Neuronal stem cell (in vitro differentiated cells): ENCODE measurements at regions not wholly inside any gene's neighbourhood (a gene's known extent, or its start where the extent isn't known, plus 50 kb on each side); places are given as distances from the start of the nearest gene placed in this dataset.

Source experiments
- DNase-seq: peaks from one replicate; pipeline ENCODE4 v3.0.0-alpha.2; 2013; ENCODE audit warnings: low spot score
- H2AFZ ChIP-seq: one replicate; pipeline ENCODE4 v1.6.1; 2013; ENCODE audit warnings: mild to moderate bottlenecking, low read length, inconsistent platforms
- H2AK5ac ChIP-seq: 2 replicates; pipeline ENCODE4 v1.6.1; 2013; ENCODE audit warnings: low read depth, mild to moderate bottlenecking, inconsistent platforms, low read length, moderate library complexity, mixed read lengths
- H2BK120ac ChIP-seq: 2 replicates; pipeline ENCODE4 v1.6.1; 2013; ENCODE audit warnings: low read depth, mild to moderate bottlenecking, inconsistent platforms, low read length, moderate library complexity, mixed read lengths
- H2BK12ac ChIP-seq: one replicate; pipeline ENCODE4 v1.6.1; 2013; ENCODE audit warnings: low read length, inconsistent platforms
- H2BK15ac ChIP-seq: 2 replicates; pipeline ENCODE4 v1.6.1; 2013; ENCODE audit warnings: mild to moderate bottlenecking, low read length, inconsistent platforms, mixed read lengths
- H2BK5ac ChIP-seq: one replicate; pipeline ENCODE4 v1.6.1; 2013; ENCODE audit warnings: inconsistent platforms, mild to moderate bottlenecking, low read length, moderate library complexity
- H3K14ac ChIP-seq: one replicate; pipeline ENCODE4 v1.6.1; 2013; ENCODE audit warnings: low read length, inconsistent platforms
- H3K18ac ChIP-seq: 2 replicates; pipeline ENCODE4 v1.6.1; 2013; ENCODE audit warnings: low read length, inconsistent platforms
- H3K23ac ChIP-seq: 2 replicates; pipeline ENCODE4 v1.6.1; 2013; ENCODE audit warnings: low read depth, mild to moderate bottlenecking, mixed read lengths, low read length, inconsistent platforms; ENCODE audit not compliant: poor library complexity
- H3K27ac ChIP-seq: replicated peaks from 3 replicates; pipeline ENCODE4 v1.5.1; 2013; ENCODE audit warnings: low read length, inconsistent platforms
- H3K27me3 ChIP-seq, 3 experiments: 2 replicates each; pipeline ENCODE4 v1.6.1; 2013; ENCODE audit warnings: low read length in 3 of 3, mild to moderate bottlenecking in 2 of 3, inconsistent platforms in 1 of 3, low read depth in 1 of 3, mixed read lengths in 1 of 3, moderate library complexity in 1 of 3; ENCODE audit not compliant: control insufficient read depth in 3 of 3, insufficient read depth in 3 of 3
- H3K36me3 ChIP-seq, 2 donors: replicated peaks in 1 of 2; 2 replicates each; pipeline ENCODE4 v1.6.1; 2013; ENCODE audit warnings: low read length in 2 of 2; ENCODE audit not compliant: control insufficient read depth in 2 of 2, insufficient read depth in 2 of 2
- H3K4ac ChIP-seq: 2 replicates; pipeline ENCODE4 v1.6.1; 2013; ENCODE audit warnings: inconsistent platforms, mild to moderate bottlenecking, low read length, moderate library complexity
- H3K4me1 ChIP-seq, 2 donors: 1 replicate in 1 of 2; 2 replicates in 1 of 2; pipeline ENCODE4 v1.6.1; 2013; ENCODE audit warnings: low read length in 2 of 2, low read depth in 1 of 2; ENCODE audit not compliant: control insufficient read depth in 2 of 2, insufficient read depth in 1 of 2
- H3K4me2 ChIP-seq: one replicate; pipeline ENCODE4 v1.6.1; 2013; ENCODE audit warnings: mild to moderate bottlenecking, low read length, inconsistent platforms; ENCODE audit not compliant: insufficient read depth, poor library complexity, severe bottlenecking
- H3K4me3 ChIP-seq, 2 donors: 2 replicates each; pipeline ENCODE4 v1.5.1; 2013; ENCODE audit warnings: low read length in 2 of 2, mild to moderate bottlenecking in 2 of 2, inconsistent platforms in 1 of 2, moderate library complexity in 1 of 2
- H3K79me1 ChIP-seq: one replicate; pipeline ENCODE4 v1.6.1; 2013; ENCODE audit warnings: low read depth, mild to moderate bottlenecking, inconsistent platforms, low read length, moderate library complexity
- H3K9ac ChIP-seq: one replicate; pipeline ENCODE4 v1.6.1; 2013; ENCODE audit warnings: mild to moderate bottlenecking, low read depth, low read length, inconsistent platforms; ENCODE audit not compliant: poor library complexity
- H3K9me3 ChIP-seq, 2 donors: replicated peaks in 1 of 2; 2 replicates each; pipeline versions ENCODE3 to v1.6.1; 2013; ENCODE audit warnings: low read length in 2 of 2, mild to moderate bottlenecking in 2 of 2, inconsistent platforms in 1 of 2, low read depth in 1 of 2, mixed read lengths in 1 of 2, moderate library complexity in 1 of 2; ENCODE audit not compliant: control insufficient read depth in 2 of 2, insufficient read depth in 1 of 2
- H4K8ac ChIP-seq: one replicate; pipeline ENCODE4 v1.6.1; 2013; ENCODE audit warnings: low read depth, mild to moderate bottlenecking, inconsistent platforms, low read length, moderate library complexity
- H4K91ac ChIP-seq: one replicate; pipeline ENCODE4 v1.6.1; 2013; ENCODE audit warnings: low read length, low read depth, mild to moderate bottlenecking, inconsistent platforms; ENCODE audit not compliant: poor library complexity
- WGBS, 2 donors: extraction: QIAGEN DNeasy Blood & Tissue Kit; methylation state at CpG; one replicate each; pipeline ENCODE4 v1.1.7; 2013; ENCODE audit warnings: missing lambda C conversion rate in 2 of 2, mixed read lengths in 1 of 2; ENCODE audit not compliant: insufficient read length in 2 of 2, insufficient replicate concordance in 1 of 2; ENCODE audit errors: extremely low coverage in 2 of 2; 5-methylcytosine and 5-hydroxymethylcytosine counted together

GRCh38 chrX:99413317-99413716, 996.8 kb downstream of the PCDH19 start:
- DNase-seq, result no peak
- no peak overlapping the region for H3K4me3 ChIP-seq
- H4K8ac ChIP-seq, result no peak overlapping the region
- no peak overlapping the region for H2AFZ ChIP-seq
- H3K14ac ChIP-seq, result no peak overlapping the region
- peaks cover 2% of the 10 kb centered on the region for H3K79me1 ChIP-seq
- H3K9ac ChIP-seq, result no peak overlapping the region
- H3K27me3 ChIP-seq, result no peaks in the 10 kb centered on the region
- no peaks in the 10 kb centered on the region for H3K9me3 ChIP-seq
- H3K4me1 ChIP-seq, result no peaks in the 10 kb centered on the region
- no peak overlapping the region for H3K4me2 ChIP-seq
- no peak overlapping the region for H3K4ac ChIP-seq
- H2AK5ac ChIP-seq, result no peak overlapping the region
- no peak overlapping the region for H2BK12ac ChIP-seq
- no peaks in the 10 kb centered on the region for H3K36me3 ChIP-seq
- WGBS, 2 donors, result no CpG with 5 or more reads among the region's 3 CpGs
- H4K91ac ChIP-seq, result no peak overlapping the region
- no peak overlapping the region for H2BK15ac ChIP-seq
- no peak overlapping the region for H3K27ac ChIP-seq
- H3K23ac ChIP-seq, result no peak overlapping the region
- no peak overlapping the region for H2BK5ac ChIP-seq
- H3K18ac ChIP-seq, result no peak overlapping the region
- H2BK120ac ChIP-seq, result no peak overlapping the region

GRCh38 chrX:99398545-99398944, 1011.5 kb downstream of the PCDH19 start:
- Histone ChIP-seq H2BK5ac (no peak overlapping the region), H3K27ac (no peak overlapping the region), H3K9me3 (no peaks in the 10 kb centered on the region), H3K4me1 (peaks cover 0 to 2% of the 10 kb centered on the region in 2 donors), H3K23ac (no peak overlapping the region), H2AK5ac (no peak overlapping the region), H3K18ac (no peak overlapping the region), H3K4me2 (no peak overlapping the region), H4K8ac (no peak overlapping the region), H4K91ac (no peak overlapping the region), H3K4me3 (no peak overlapping the region), H2AFZ (no peak overlapping the region), H3K36me3 (no peaks in the 10 kb centered on the region), H2BK12ac (no peak overlapping the region), H2BK120ac (no peak overlapping the region), H3K9ac (no peak overlapping the region), H3K79me1 (no peaks in the 10 kb centered on the region), H2BK15ac (no peak overlapping the region), H3K27me3 (no peaks in the 10 kb centered on the region), H3K14ac (no peak overlapping the region), H3K4ac (no peak overlapping the region)
- DNase-seq, result no peak
- no CpG with 5 or more reads among the region's 3 CpGs for WGBS, 2 donors

GRCh38 chrX:99397879-99398278, 1012.2 kb downstream of the PCDH19 start:
- no peak for DNase-seq
- Histone ChIP-seq H3K4me2 (no peak overlapping the region), H3K36me3 (no peaks in the 10 kb centered on the region), H3K4ac (no peak overlapping the region), H3K27me3 (no peaks in the 10 kb centered on the region), H3K9ac (no peak overlapping the region), H4K91ac (no peak overlapping the region), H2BK5ac (no peak overlapping the region), H3K18ac (no peak overlapping the region), H2AFZ (no peak overlapping the region), H2BK120ac (no peak overlapping the region), H3K79me1 (no peaks in the 10 kb centered on the region), H3K14ac (no peak overlapping the region), H3K23ac (no peak overlapping the region), H2BK15ac (no peak overlapping the region), H3K4me1 (peaks cover 0 to 2% of the 10 kb centered on the region in 2 donors), H2BK12ac (no peak overlapping the region), H3K4me3 (no peak overlapping the region), H3K27ac (no peak overlapping the region), H4K8ac (no peak overlapping the region), H2AK5ac (no peak overlapping the region), H3K9me3 (no peaks in the 10 kb centered on the region)
- WGBS, 2 donors, result no CpG with 5 or more reads among the region's 1 CpG

GRCh38 chrX:99394456-99394855, 1015.6 kb downstream of the PCDH19 start:
- no peak overlapping the region for H3K27ac ChIP-seq
- no peak overlapping the region for H3K4me3 ChIP-seq
- H2BK120ac ChIP-seq, result no peak overlapping the region
- peaks cover 0 to 2% of the 10 kb centered on the region in 2 donors for H3K4me1 ChIP-seq
- H3K14ac ChIP-seq, result no peak overlapping the region
- no peaks in the 10 kb centered on the region for H3K9me3 ChIP-seq
- no peaks in the 10 kb centered on the region for H3K36me3 ChIP-seq
- H3K4me2 ChIP-seq, result no peak overlapping the region
- H3K18ac ChIP-seq, result no peak overlapping the region
- no peak overlapping the region for H2BK15ac ChIP-seq
- H3K79me1 ChIP-seq, result no peaks in the 10 kb centered on the region
- DNase-seq, result no peak
- no peaks in the 10 kb centered on the region for H3K27me3 ChIP-seq
- no CpG with 5 or more reads among the region's 2 CpGs for WGBS, 2 donors
- H4K8ac ChIP-seq, result no peak overlapping the region
- no peak overlapping the region for H3K23ac ChIP-seq
- H4K91ac ChIP-seq, result no peak overlapping the region
- no peak overlapping the region for H2AFZ ChIP-seq
- no peak overlapping the region for H3K9ac ChIP-seq
- H3K4ac ChIP-seq, result no peak overlapping the region
- no peak overlapping the region for H2BK12ac ChIP-seq
- H2BK5ac ChIP-seq, result no peak overlapping the region
- no peak overlapping the region for H2AK5ac ChIP-seq
